GM23338 (cell line): ENCODE measurements at regions not wholly inside any gene's neighbourhood (a gene's known extent, or its start where the extent isn't known, plus 50 kb on each side); places are given as distances from the start of the nearest gene placed in this dataset.

Source experiments
- EZH2 ChIP-seq: fragments of 200-600 bp; sonication (generic); IDR thresholded peaks from one replicate; pipeline ENCODE4 v1.8.0; 2017; ENCODE audit warnings: antibody characterized with exemption, mild to moderate bottlenecking, low read depth; ENCODE audit not compliant: unreplicated experiment
- POLR2AphosphoS5 ChIP-seq: IDR thresholded peaks from 2 replicates; pipeline ENCODE4 v1.6.1; 2016; ENCODE audit warnings: antibody characterized with exemption, low read depth
- TF ChIP-seq, protein P1 (sequence below), 2 experiments: fragments of 200-600 bp in 1 of 2; sonication (generic) in 1 of 2; conservative IDR thresholded peaks; 2 replicates each; pipeline versions ENCODE4 v1.5.1 to v1.6.1; 2016 to 2017; ENCODE audit warnings: antibody characterized with exemption in 2 of 2, low read depth in 2 of 2, mild to moderate bottlenecking in 2 of 2, moderate library complexity in 1 of 2
- TF ChIP-seq, protein P2 (sequence below): IDR thresholded peaks from one replicate; pipeline ENCODE4 v1.6.1; 2018; ENCODE audit warnings: antibody characterized with exemption; ENCODE audit not compliant: unreplicated experiment

DNA sequence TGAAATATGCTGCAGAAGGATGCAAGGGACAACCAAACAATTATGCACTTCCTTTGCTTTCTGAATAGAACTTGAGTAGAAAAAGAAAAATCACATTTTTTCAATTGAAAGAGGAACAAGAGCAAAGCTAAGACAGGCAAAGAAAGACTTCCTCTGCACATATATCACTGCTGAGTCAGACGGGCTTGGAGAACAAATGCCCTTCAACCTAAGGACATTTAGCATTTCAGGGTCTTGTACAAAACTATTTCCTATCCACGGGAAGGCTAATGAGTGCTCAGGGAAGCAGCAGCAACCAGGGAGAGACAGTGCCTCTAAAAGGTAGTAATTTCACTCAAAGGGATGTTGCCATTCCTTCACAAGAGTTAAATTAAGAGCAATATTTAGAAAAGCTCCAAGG is 570.0 kb upstream of the GCFC2 start:
- TF ChIP-seq, protein P1, sequence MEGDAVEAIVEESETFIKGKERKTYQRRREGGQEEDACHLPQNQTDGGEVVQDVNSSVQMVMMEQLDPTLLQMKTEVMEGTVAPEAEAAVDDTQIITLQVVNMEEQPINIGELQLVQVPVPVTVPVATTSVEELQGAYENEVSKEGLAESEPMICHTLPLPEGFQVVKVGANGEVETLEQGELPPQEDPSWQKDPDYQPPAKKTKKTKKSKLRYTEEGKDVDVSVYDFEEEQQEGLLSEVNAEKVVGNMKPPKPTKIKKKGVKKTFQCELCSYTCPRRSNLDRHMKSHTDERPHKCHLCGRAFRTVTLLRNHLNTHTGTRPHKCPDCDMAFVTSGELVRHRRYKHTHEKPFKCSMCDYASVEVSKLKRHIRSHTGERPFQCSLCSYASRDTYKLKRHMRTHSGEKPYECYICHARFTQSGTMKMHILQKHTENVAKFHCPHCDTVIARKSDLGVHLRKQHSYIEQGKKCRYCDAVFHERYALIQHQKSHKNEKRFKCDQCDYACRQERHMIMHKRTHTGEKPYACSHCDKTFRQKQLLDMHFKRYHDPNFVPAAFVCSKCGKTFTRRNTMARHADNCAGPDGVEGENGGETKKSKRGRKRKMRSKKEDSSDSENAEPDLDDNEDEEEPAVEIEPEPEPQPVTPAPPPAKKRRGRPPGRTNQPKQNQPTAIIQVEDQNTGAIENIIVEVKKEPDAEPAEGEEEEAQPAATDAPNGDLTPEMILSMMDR (conservative IDR thresholded peaks at IDR 0.05; ENCODE audit: low read depth in 2 of 2), result no peak
- TF ChIP-seq, protein P2, sequence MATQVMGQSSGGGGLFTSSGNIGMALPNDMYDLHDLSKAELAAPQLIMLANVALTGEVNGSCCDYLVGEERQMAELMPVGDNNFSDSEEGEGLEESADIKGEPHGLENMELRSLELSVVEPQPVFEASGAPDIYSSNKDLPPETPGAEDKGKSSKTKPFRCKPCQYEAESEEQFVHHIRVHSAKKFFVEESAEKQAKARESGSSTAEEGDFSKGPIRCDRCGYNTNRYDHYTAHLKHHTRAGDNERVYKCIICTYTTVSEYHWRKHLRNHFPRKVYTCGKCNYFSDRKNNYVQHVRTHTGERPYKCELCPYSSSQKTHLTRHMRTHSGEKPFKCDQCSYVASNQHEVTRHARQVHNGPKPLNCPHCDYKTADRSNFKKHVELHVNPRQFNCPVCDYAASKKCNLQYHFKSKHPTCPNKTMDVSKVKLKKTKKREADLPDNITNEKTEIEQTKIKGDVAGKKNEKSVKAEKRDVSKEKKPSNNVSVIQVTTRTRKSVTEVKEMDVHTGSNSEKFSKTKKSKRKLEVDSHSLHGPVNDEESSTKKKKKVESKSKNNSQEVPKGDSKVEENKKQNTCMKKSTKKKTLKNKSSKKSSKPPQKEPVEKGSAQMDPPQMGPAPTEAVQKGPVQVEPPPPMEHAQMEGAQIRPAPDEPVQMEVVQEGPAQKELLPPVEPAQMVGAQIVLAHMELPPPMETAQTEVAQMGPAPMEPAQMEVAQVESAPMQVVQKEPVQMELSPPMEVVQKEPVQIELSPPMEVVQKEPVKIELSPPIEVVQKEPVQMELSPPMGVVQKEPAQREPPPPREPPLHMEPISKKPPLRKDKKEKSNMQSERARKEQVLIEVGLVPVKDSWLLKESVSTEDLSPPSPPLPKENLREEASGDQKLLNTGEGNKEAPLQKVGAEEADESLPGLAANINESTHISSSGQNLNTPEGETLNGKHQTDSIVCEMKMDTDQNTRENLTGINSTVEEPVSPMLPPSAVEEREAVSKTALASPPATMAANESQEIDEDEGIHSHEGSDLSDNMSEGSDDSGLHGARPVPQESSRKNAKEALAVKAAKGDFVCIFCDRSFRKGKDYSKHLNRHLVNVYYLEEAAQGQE, result no peak
- TF ChIP-seq POLR2AphosphoS5, result no peak
- TF ChIP-seq EZH2, result no peak
